HEK293T (cell line): ENCODE measurements at regions not wholly inside any gene's neighbourhood (a gene's known extent, or its start where the extent isn't known, plus 50 kb on each side); places are given as distances from the start of the nearest gene placed in this dataset.

Experiments used
- CTCF ChIA-PET: fragments of 350-600 bp; formaldehyde crosslinking; extraction: SDS; loops from one replicate; lab custom pipeline; 2021; ENCODE audit warnings: antibody characterized with exemption, inconsistent platforms; lab: Yijun Ruan, JAX
- POLR2A ChIA-PET: fragments of 350-600 bp; formaldehyde crosslinking; extraction: SDS; loops from one replicate; lab custom pipeline; 2020; ENCODE audit warnings: antibody characterized with exemption, inconsistent platforms; lab: Yijun Ruan, JAX
- DNase-seq: peaks from one replicate; pipeline ENCODE4 v3.0.0; 2012; ENCODE audit warnings: mixed read lengths; ENCODE audit errors: extremely low spot score
- ARNT ChIP-seq: fragments of 450-650 bp; IDR thresholded peaks from 2 replicates; pipeline ENCODE4 v1.6.1; 2017; ENCODE audit warnings: mild to moderate bottlenecking
- BHLHE40 ChIP-seq: fragments of 450-650 bp; IDR thresholded peaks from 2 replicates; pipeline ENCODE4 v1.6.1; 2016; ENCODE audit warnings: mild to moderate bottlenecking, moderate library complexity, borderline replicate concordance
- CTBP1 ChIP-seq: fragments of 450-650 bp; IDR thresholded peaks from 2 replicates; pipeline ENCODE4 v1.6.1; 2016; ENCODE audit warnings: borderline replicate concordance
- ELF4 ChIP-seq: fragments of 450-650 bp; IDR thresholded peaks from 2 replicates; pipeline ENCODE4 v1.6.1; 2017; ENCODE audit warnings: antibody characterized with exemption
- FOXA1 ChIP-seq: fragments of 450-650 bp; IDR thresholded peaks from 2 replicates; pipeline ENCODE4 v1.6.1; 2016; ENCODE audit warnings: mild to moderate bottlenecking
- FOXK2 ChIP-seq: fragments of 450-650 bp; IDR thresholded peaks from 2 replicates; pipeline ENCODE4 v1.6.1; 2016; ENCODE audit warnings: mild to moderate bottlenecking
- FOXM1 ChIP-seq: fragments of 450-650 bp; IDR thresholded peaks from 2 replicates; pipeline ENCODE4 v1.6.1; 2017; ENCODE audit warnings: mild to moderate bottlenecking, borderline replicate concordance
- HDGF ChIP-seq: fragments of 450-650 bp; IDR thresholded peaks from 2 replicates; pipeline ENCODE4 v1.6.1; 2017; ENCODE audit warnings: antibody characterized with exemption, borderline replicate concordance
- L3MBTL2 ChIP-seq: fragments of 450-650 bp; conservative IDR thresholded peaks from 2 replicates; pipeline ENCODE4 v1.6.1; 2016; ENCODE audit warnings: mild to moderate bottlenecking
- LEF1 ChIP-seq: fragments of 450-650 bp; IDR thresholded peaks from 2 replicates; pipeline ENCODE4 v1.6.1; 2017; ENCODE audit warnings: mild to moderate bottlenecking, borderline replicate concordance
- NFRKB ChIP-seq: fragments of 450-650 bp; IDR thresholded peaks from 2 replicates; pipeline ENCODE4 v1.6.1; 2016; ENCODE audit warnings: mild to moderate bottlenecking, moderate library complexity
- PKNOX1 ChIP-seq: fragments of 450-650 bp; IDR thresholded peaks from 2 replicates; pipeline ENCODE4 v1.6.1; 2016
- SP1 ChIP-seq: fragments of 450-650 bp; IDR thresholded peaks from 2 replicates; pipeline ENCODE4 v1.6.1; 2017
- SUZ12 ChIP-seq: fragments of 450-650 bp; IDR thresholded peaks from 2 replicates; pipeline ENCODE4 v1.6.1; 2016; ENCODE audit warnings: mild to moderate bottlenecking
- TARDBP ChIP-seq: fragments of 450-650 bp; IDR thresholded peaks from 2 replicates; pipeline ENCODE4 v1.6.1; 2016
- ZNF384 ChIP-seq: fragments of 450-650 bp; IDR thresholded peaks from 2 replicates; pipeline ENCODE4 v1.6.1; 2016

GRCh38 chr10:128729910-128730420 is 603.7 kb upstream of the MKI67 start:
- CTCF ChIA-PET, result no interaction called here
- POLR2A ChIA-PET, result no interaction called here
- no peak for DNase-seq
- TF ChIP-seq BHLHE40 (no peak), HDGF (no peak), PKNOX1 (no peak), SP1 (no peak), ELF4 (no peak), LEF1 (no peak), NFRKB (no peak), ZNF384 (no peak), FOXA1 (no peak), TARDBP (no peak), FOXM1 (no peak), CTBP1 (no peak), SUZ12 (no peak), FOXK2 (no peak), ARNT (no peak), L3MBTL2 (no peak)

- DNase-seq, result no peak
- POLR2A ChIA-PET, result no interaction called here
- CTCF ChIA-PET, result no interaction called here
These were observed 604.7 kb upstream of the MKI67 start for GRCh38 chr10:128730922-128731321.

GRCh38 chr10:128734161-128734560 is 607.9 kb upstream of the MKI67 start:
- ChIA-PET POLR2A (no interaction called here), CTCF (no interaction called here)
- DNase-seq, result no peak
- no peak for TF ChIP-seq ELF4

More at GRCh38 chr10:128730922-128731321, 604.7 kb upstream of the MKI67 start:
- no peak for TF ChIP-seq BHLHE40
- TF ChIP-seq SP1, result no peak
- no peak for TF ChIP-seq FOXA1
- TF ChIP-seq TARDBP, result no peak
- TF ChIP-seq CTBP1, result no peak
- TF ChIP-seq ARNT, result no peak
- TF ChIP-seq LEF1, result no peak
- TF ChIP-seq L3MBTL2, result no peak
- TF ChIP-seq FOXM1, result no peak
- no peak for TF ChIP-seq SUZ12
- TF ChIP-seq HDGF, result no peak

- ChIA-PET POLR2A (no interaction called here), CTCF (no interaction called here)
- DNase-seq, result no peak
- TF ChIP-seq ELF4 (no peak), BHLHE40 (no peak), HDGF (no peak), FOXK2 (no peak), L3MBTL2 (no peak), NFRKB (no peak), ZNF384 (no peak), SUZ12 (no peak), CTBP1 (no peak), SP1 (no peak), LEF1 (no peak)
These were observed 608.5 kb upstream of the MKI67 start for GRCh38 chr10:128734734-128735133.

- no peak for DNase-seq
- ChIA-PET CTCF (no interaction called here), POLR2A (no interaction called here)
- no peak for TF ChIP-seq TARDBP
- TF ChIP-seq BHLHE40, result no peak
- TF ChIP-seq ZNF384, result no peak
- no peak for TF ChIP-seq ARNT
- no peak for TF ChIP-seq PKNOX1
- TF ChIP-seq HDGF, result no peak
- TF ChIP-seq SP1, result no peak
- TF ChIP-seq ELF4, result no peak
- no peak for TF ChIP-seq FOXM1
- no peak for TF ChIP-seq LEF1
- no peak for TF ChIP-seq FOXA1
- TF ChIP-seq FOXK2, result no peak
- no peak for TF ChIP-seq L3MBTL2
- TF ChIP-seq NFRKB, result no peak
- TF ChIP-seq SUZ12, result no peak
- no peak for TF ChIP-seq CTBP1
These were observed 609.8 kb upstream of the MKI67 start for GRCh38 chr10:128735996-128736395.

- TF ChIP-seq FOXK2, result no peak
- no peak for TF ChIP-seq BHLHE40
- no peak for TF ChIP-seq ARNT
- TF ChIP-seq ZNF384, result no peak
- no peak for TF ChIP-seq NFRKB
- TF ChIP-seq LEF1, result no peak
- ChIA-PET POLR2A (no interaction called here), CTCF (no interaction called here)
- DNase-seq, result no peak
These were observed 612.2 kb upstream of the MKI67 start for GRCh38 chr10:128738386-128738915.

GRCh38 chr10:128739930-128740329 is 613.7 kb upstream of the MKI67 start:
- ChIA-PET CTCF (no interaction called here), POLR2A (no interaction called here)
- DNase-seq, result no peak

More at GRCh38 chr10:128739930-128740329, 613.7 kb upstream of the MKI67 start:
- TF ChIP-seq L3MBTL2 (no peak), PKNOX1 (no peak), FOXK2 (no peak), ELF4 (no peak), TARDBP (no peak), SUZ12 (no peak), BHLHE40 (no peak), CTBP1 (no peak), FOXA1 (no peak), SP1 (no peak)
